GM12892 (cell line): ENCODE measurements at regions not wholly inside any gene's neighbourhood (a gene's known extent, or its start where the extent isn't known, plus 50 kb on each side); places are given as distances from the start of the nearest gene placed in this dataset.
"Not testable (repeated sequence)": the region's sequence is repeated elsewhere in the genome, so short reads cannot be mapped to it uniquely, and the experiment has no call there.

ENCODE experiments used
- DNase-seq: peaks from one replicate; pipeline ENCODE4 v3.0.0; 2011; ENCODE audit not compliant: insufficient read length
- FAIRE-seq: peaks from 2 replicates; lab custom pipeline; 2011; peaks lifted over from hg19 to GRCh38; lab: Jason Lieb, UNC
- POLR2A ChIP-seq: IDR thresholded peaks from 2 replicates; pipeline ENCODE4 v1.6.1; 2011; ENCODE audit warnings: low read depth, low read length, control low read depth
- POLR2AphosphoS5 ChIP-seq: IDR thresholded peaks from 2 replicates; pipeline ENCODE4 v1.6.1; 2011; ENCODE audit warnings: low read depth, low read length, control low read depth
- TAF1 ChIP-seq: IDR thresholded peaks from 2 replicates; pipeline ENCODE4 v1.6.1; 2011; ENCODE audit warnings: low read depth, mild to moderate bottlenecking, control low read depth, low read length, borderline replicate concordance

DNA sequence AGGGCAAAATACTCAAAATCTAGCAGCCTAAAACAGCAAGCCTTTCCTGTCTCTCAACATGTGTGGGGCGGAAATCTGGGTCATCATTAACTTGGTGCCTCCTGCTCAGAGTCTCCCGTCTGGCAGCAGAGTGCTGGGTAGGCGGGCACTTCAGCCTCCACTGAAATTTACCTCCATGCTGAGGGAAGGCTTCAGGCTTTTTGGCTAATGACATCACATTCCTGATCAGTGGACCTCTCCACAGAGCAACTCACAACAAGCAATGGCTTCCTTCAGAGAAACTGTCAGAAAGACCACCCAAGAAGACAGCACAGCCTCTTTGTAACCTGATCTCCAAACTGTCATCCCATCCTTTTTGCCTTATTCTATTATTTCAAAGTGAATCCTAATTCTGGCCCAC, 1109.0 kb downstream of the UQCRFS1 start:
- FAIRE-seq = no peak
- TF ChIP-seq POLR2A (no peak), POLR2AphosphoS5 (no peak), TAF1 (no peak)

DNA sequence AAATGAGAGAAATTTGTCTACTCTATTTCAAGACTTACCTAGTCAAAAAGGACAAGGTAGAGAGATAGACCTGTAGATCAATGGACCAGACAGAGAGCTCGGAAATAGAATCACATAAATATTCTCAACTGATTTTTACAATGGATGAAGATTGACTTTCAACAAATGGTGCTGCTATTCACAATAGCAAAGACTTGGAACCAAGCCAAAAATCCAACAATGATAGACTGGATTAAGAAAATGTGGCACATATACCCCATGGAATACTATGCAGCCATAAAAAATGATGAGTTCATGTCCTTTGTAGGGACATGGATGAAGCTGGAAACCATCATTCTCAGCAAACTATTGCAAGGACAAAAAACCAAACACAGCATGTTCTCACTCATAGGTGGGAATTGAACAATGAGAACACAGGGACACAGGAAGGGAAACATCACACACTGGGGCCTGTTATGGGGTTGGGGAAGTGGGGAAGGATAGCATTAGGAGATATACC, 1128.2 kb downstream of the UQCRFS1 start:
- FAIRE-seq, DNase-seq: not testable (repeated sequence)

More for the DNA sequence above, 1109.0 kb downstream of the UQCRFS1 start:
- DNase-seq = no peak

DNA sequence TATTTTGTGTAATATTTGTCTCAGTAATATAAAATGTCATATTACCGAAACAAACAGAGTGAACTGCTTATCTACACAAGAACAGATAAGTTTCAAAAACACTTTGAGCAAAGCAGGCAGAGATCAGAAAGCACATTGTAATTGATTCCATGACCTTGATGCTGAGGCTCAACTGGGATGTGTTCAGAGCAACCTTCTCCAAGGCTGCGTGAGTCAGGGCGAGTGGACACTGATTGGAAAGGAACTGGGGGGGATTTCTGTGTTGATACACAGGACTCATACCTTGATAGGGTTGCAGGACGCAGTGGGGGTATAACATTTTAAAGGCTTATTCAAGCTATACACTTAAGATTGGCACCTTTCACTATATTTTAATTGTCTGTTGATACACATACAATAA, 1136.3 kb downstream of the UQCRFS1 start:
- DNase-seq = no peak
- FAIRE-seq = no peak
- TF ChIP-seq TAF1 = no peak
- TF ChIP-seq POLR2A = no peak
- TF ChIP-seq POLR2AphosphoS5 = no peak

DNA sequence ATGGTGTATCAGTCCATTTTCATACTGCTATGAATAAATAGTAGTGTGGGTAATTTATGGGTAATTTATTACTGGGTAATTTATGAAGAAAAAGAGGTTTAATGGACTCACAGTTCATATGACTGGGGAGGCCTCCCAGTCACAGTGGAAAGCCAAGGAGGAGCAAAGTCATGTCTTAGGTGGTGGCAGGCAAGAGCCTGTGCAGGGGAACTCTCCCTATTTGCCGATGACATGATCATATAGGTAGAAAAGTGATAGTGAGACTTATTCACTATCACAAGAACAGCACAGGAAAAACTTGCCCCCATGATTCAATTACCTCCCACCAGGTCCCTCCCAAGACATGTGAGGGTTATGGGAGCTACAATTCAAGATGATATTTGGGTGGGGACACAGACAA, 1137.7 kb downstream of the UQCRFS1 start:
- DNase-seq = no peak
- FAIRE-seq = no peak
- no peak for TF ChIP-seq POLR2A
- TF ChIP-seq TAF1 = no peak
- TF ChIP-seq POLR2AphosphoS5 = no peak

DNA sequence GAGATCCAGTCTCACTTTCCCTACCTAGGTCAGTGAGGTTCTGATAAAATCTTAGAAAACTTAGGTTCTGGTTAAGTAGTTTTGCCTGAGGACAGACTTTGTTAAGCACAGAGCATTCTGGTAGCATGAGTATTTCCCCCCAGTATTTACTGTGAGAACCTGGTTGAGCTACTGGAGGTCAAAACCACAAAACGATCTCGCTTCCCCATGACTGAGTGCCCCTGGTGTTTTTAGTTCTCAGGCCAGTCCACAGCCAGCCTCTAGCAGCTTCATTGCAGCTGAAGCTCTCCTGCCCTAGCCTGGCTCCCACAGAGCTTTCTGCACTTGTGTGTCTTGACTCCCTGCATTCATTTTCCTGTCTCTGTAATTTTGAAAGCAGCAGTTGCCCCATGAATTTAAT, 1138.2 kb downstream of the UQCRFS1 start:
- DNase-seq (no peak), FAIRE-seq (peak; percentile 17)
- no peak for TF ChIP-seq POLR2A
- no peak for TF ChIP-seq TAF1
- no peak for TF ChIP-seq POLR2AphosphoS5

GRCh38 chr19:28067882-28068281, 1145.1 kb downstream of the UQCRFS1 start:
- no peak for TF ChIP-seq TAF1
- no peak for TF ChIP-seq POLR2AphosphoS5
- TF ChIP-seq POLR2A = no peak
- DNase-seq (no peak), FAIRE-seq (peak; percentile 46)

- FAIRE-seq = no peak
- no peak for TF ChIP-seq POLR2AphosphoS5
- TF ChIP-seq POLR2A = no peak
- no peak for TF ChIP-seq TAF1
These were observed 1146.0 kb downstream of the UQCRFS1 start for GRCh38 chr19:28066988-28067387.

GRCh38 chr19:28066161-28066560, 1146.8 kb downstream of the UQCRFS1 start:
- FAIRE-seq (no peak), DNase-seq (no peak)
- TF ChIP-seq POLR2A (no peak), TAF1 (no peak), POLR2AphosphoS5 (no peak)

More at GRCh38 chr19:28066988-28067387, 1146.0 kb downstream of the UQCRFS1 start:
- DNase-seq = no peak

GRCh38 chr19:28065026-28065425, 1147.9 kb downstream of the UQCRFS1 start:
- DNase-seq (no peak), FAIRE-seq (no peak)
- no peak for TF ChIP-seq POLR2AphosphoS5
- TF ChIP-seq TAF1 = no peak
- TF ChIP-seq POLR2A = no peak

DNA sequence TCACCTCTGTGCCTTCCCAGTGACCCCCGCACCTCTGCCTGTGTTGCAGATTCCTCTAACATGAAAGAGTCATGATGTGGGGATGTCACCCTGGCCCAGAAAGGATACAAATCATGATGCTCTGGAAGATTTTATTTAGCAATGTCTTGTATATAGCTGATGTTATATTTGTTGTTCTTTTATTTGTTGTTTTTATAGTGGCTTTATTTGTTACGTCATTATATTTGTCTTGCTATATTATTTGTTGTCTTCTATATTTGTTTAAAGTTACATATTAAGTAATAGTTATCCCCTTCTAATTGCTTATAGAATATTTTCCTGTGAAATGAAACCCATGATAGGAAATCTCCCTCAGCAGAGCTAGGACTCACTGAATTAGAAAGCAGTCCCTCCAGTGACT, 1149.2 kb downstream of the UQCRFS1 start:
- DNase-seq (no peak), FAIRE-seq (no peak)
- TF ChIP-seq POLR2AphosphoS5 = no peak
- no peak for TF ChIP-seq POLR2A
- no peak for TF ChIP-seq TAF1

DNA sequence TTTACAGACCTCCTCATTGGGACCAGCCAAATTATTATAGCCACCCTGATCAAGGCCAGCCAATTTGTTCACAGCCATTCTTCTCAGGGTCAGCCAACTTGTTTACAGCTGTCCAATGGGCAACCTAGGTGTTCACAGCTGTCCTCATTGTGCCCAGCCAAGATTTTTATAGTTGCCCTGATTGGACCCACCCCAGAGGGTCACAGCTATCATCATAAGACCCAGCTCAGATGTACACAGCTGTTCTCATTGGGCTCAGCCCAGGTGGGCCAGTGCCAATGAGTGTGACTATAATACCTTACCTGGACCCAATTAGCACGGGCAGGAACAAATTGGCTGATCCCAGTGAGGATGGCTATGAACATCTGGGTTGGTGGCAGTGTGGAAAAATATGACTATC, 1151.8 kb downstream of the UQCRFS1 start:
- TF ChIP-seq POLR2AphosphoS5 (no peak), TAF1 (no peak), POLR2A (no peak)
- FAIRE-seq = no peak
- no peak for DNase-seq

DNA sequence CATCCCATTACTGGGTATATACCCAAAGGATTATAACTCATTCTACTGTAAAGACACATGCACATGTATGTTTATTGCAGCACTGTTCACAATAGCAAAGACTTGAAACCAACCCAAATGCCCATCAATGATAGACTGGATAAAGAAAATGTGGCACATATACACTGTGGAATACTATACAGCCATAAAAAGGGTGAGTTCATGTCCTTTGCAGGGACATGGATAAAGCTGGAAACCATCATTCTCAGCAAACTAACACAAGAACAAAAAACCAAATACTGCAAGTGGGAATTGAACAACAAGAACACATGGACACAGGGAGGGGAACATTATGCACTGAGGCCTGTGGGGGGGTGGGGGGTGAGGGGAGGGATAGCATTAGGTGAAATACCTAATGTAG, 1155.9 kb downstream of the UQCRFS1 start:
- FAIRE-seq, DNase-seq: not testable (repeated sequence)

- DNase-seq = no peak
- no peak for FAIRE-seq
- TF ChIP-seq POLR2AphosphoS5 = no peak
- no peak for TF ChIP-seq POLR2A
- no peak for TF ChIP-seq TAF1
These were observed 1161.9 kb downstream of the UQCRFS1 start for GRCh38 chr19:28051047-28051446.

- DNase-seq (no peak), FAIRE-seq (no peak)
- TF ChIP-seq TAF1 = no peak
- no peak for TF ChIP-seq POLR2A
- TF ChIP-seq POLR2AphosphoS5 = no peak
These were observed 1163.1 kb downstream of the UQCRFS1 start for GRCh38 chr19:28049875-28050274.

- FAIRE-seq (no peak), DNase-seq (no peak)
- TF ChIP-seq POLR2A = no peak
These were observed 1166.0 kb downstream of the UQCRFS1 start for GRCh38 chr19:28046932-28047331.
